KMS-11 (cell line): ENCODE measurements at regions not wholly inside any gene's neighbourhood (a gene's known extent, or its start where the extent isn't known, plus 50 kb on each side); places are given as distances from the start of the nearest gene placed in this dataset.
"Not testable (repeated sequence)": the region's sequence is repeated elsewhere in the genome, so short reads cannot be mapped to it uniquely, and the experiment has no call there.

Experiments
- H2AFZ ChIP-seq: fragments of 200-600 bp; sonication (generic); 2 replicates; pipeline ENCODE4 v1.6.1; 2016; ENCODE audit warnings: antibody characterized with exemption, mixed run types, low read depth
- H3K27ac ChIP-seq: fragments of 200-600 bp; sonication (generic); 2 replicates; pipeline ENCODE4 v1.6.1; 2016; ENCODE audit warnings: mild to moderate bottlenecking, mixed run types
- H3K27me3 ChIP-seq: fragments of 200-600 bp; sonication (generic); 2 replicates; pipeline ENCODE4 v1.6.1; 2017; ENCODE audit warnings: mild to moderate bottlenecking, low read depth, mixed run types, moderate library complexity; ENCODE audit not compliant: insufficient read depth
- H3K36me3 ChIP-seq: fragments of 200-600 bp; sonication (generic); 2 replicates; pipeline ENCODE4 v1.6.1; 2017; ENCODE audit warnings: mild to moderate bottlenecking, mixed run types; ENCODE audit not compliant: insufficient read depth
- H3K4me1 ChIP-seq: fragments of 200-600 bp; sonication (generic); 2 replicates; pipeline ENCODE4 v1.6.1; 2016; ENCODE audit warnings: mild to moderate bottlenecking, low read depth, mixed run types; ENCODE audit not compliant: poor library complexity, severe bottlenecking
- H3K4me2 ChIP-seq: fragments of 200-600 bp; sonication (generic); 2 replicates; pipeline ENCODE4 v1.7.0; 2016; ENCODE audit warnings: mild to moderate bottlenecking, mixed run types
- H3K4me3 ChIP-seq: fragments of 200-600 bp; sonication (generic); IDR thresholded peaks from 2 replicates; pipeline ENCODE4 v1.6.1; 2017; ENCODE audit warnings: low read depth, low read length, mixed read lengths; ENCODE audit not compliant: insufficient read depth
- H3K79me2 ChIP-seq: fragments of 200-600 bp; sonication (generic); 2 replicates; pipeline ENCODE4 v1.6.1; 2016; ENCODE audit warnings: low read depth, mixed run types; ENCODE audit not compliant: insufficient read depth
- H3K9ac ChIP-seq: fragments of 200-600 bp; sonication (generic); 2 replicates; pipeline ENCODE4 v1.6.1; 2016; ENCODE audit warnings: mild to moderate bottlenecking, mixed run types
- H4K20me1 ChIP-seq: fragments of 200-600 bp; sonication (generic); 2 replicates; pipeline ENCODE4 v1.6.1; 2016; ENCODE audit warnings: mild to moderate bottlenecking, mixed run types; ENCODE audit not compliant: insufficient read depth
- TF ChIP-seq, protein P1 (sequence below): fragments of 200-600 bp; sonication (generic); conservative IDR thresholded peaks from 2 replicates; pipeline ENCODE4 v1.6.1; 2017; ENCODE audit warnings: low read depth, mild to moderate bottlenecking, antibody characterized with exemption, low read length, moderate library complexity, mixed read lengths

- Histone ChIP-seq H3K27me3 (no peaks in the 10 kb centered on the region), H3K36me3 (no peaks in the 10 kb centered on the region), H4K20me1 (no peaks in the 10 kb centered on the region), H3K4me2 (no peak overlapping the region), H3K4me3 (no peak overlapping the region), H3K4me1 (peaks cover 19% of the 10 kb centered on the region), H3K79me2 (no peaks in the 10 kb centered on the region), H2AFZ (no peak overlapping the region), H3K27ac (no peak overlapping the region), H3K9ac (no peak overlapping the region)
- TF ChIP-seq, protein P1, sequence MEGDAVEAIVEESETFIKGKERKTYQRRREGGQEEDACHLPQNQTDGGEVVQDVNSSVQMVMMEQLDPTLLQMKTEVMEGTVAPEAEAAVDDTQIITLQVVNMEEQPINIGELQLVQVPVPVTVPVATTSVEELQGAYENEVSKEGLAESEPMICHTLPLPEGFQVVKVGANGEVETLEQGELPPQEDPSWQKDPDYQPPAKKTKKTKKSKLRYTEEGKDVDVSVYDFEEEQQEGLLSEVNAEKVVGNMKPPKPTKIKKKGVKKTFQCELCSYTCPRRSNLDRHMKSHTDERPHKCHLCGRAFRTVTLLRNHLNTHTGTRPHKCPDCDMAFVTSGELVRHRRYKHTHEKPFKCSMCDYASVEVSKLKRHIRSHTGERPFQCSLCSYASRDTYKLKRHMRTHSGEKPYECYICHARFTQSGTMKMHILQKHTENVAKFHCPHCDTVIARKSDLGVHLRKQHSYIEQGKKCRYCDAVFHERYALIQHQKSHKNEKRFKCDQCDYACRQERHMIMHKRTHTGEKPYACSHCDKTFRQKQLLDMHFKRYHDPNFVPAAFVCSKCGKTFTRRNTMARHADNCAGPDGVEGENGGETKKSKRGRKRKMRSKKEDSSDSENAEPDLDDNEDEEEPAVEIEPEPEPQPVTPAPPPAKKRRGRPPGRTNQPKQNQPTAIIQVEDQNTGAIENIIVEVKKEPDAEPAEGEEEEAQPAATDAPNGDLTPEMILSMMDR = no peak
Observed at GRCh38 chr5:67875601-67876000, 340.0 kb upstream of the PIK3R1 start.

DNA sequence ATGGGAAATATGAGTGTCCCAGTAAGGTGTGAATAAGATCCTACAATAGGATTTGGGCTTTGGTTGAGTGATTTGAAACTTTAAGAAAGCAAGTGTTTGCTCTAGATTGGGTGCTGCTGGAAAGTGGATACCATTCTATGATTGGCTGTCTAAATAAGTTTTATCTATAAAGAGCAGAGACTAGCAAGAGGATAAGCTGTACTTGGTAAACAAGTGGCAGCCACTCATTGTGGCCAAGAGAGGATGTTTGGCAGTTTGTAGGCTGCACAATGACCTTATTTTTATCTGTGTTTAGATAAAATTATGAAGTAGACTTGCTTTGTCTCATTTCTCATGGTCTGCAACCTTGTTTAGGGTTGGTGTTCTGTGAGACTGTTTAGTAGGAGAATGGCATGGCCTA, 341.6 kb upstream of the PIK3R1 start:
- Histone ChIP-seq H2AFZ (no peak overlapping the region), H3K9ac (no peak overlapping the region), H3K27ac (no peak overlapping the region), H3K4me3 (no peak overlapping the region), H3K79me2 (no peaks in the 10 kb centered on the region), H3K4me2 (no peak overlapping the region), H3K4me1 (peaks cover 2% of the 10 kb centered on the region), H4K20me1 (no peaks in the 10 kb centered on the region), H3K36me3 (no peaks in the 10 kb centered on the region), H3K27me3 (no peaks in the 10 kb centered on the region)
- TF ChIP-seq, protein P1 = no peak

GRCh38 chr5:67870662-67871061, 344.9 kb upstream of the PIK3R1 start:
- no peak overlapping the region for H3K9ac ChIP-seq

GRCh38 chr5:67864335-67864734, 351.2 kb upstream of the PIK3R1 start:
- H3K4me3 ChIP-seq, H3K79me2 ChIP-seq, H3K27me3 ChIP-seq, H3K4me2 ChIP-seq, H3K9ac ChIP-seq, H4K20me1 ChIP-seq, H3K36me3 ChIP-seq, H3K27ac ChIP-seq, H3K4me1 ChIP-seq, H2AFZ ChIP-seq: not testable (repeated sequence)

More at GRCh38 chr5:67870662-67871061, 344.9 kb upstream of the PIK3R1 start:
- H2AFZ ChIP-seq = no peak overlapping the region
- no peaks in the 10 kb centered on the region for H3K27me3 ChIP-seq
- no peak overlapping the region for H3K4me2 ChIP-seq
- no peak overlapping the region for H3K27ac ChIP-seq
- TF ChIP-seq, protein P1 = no peak
- H3K36me3 ChIP-seq = no peaks in the 10 kb centered on the region
- no peaks in the 10 kb centered on the region for H3K4me1 ChIP-seq
- H3K79me2 ChIP-seq = no peaks in the 10 kb centered on the region
- H3K4me3 ChIP-seq = no peak overlapping the region
- H4K20me1 ChIP-seq = no peaks in the 10 kb centered on the region

DNA sequence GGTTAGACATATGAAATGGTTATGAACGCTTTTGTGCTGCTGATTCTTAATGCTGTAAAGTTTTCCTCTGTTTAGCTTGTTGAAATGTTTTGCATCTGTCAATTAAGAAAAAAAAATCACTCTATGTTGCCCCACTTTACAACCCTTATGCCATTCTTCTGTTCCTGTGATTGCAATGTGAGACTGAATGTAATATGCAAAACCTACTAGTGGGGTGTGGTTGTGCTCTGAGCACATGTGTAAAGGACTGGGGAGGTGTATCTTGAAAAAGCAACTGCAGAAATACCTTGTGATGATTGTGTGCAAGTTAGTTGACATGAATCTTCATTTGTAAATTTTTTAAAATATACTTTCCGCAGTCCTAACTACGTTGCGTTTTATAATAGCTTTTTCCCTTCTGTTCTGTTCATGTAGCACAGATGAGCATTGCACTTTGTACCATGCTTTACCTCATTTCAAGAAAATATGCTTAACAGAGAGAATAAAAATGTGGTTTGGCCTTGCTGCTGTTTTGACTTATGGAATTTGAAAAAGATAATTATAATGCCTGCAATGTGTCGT, 357.0 kb upstream of the PIK3R1 start:
- no peak overlapping the region for H3K4me3 ChIP-seq
- H3K9ac ChIP-seq = no peak overlapping the region
- TF ChIP-seq, protein P1 = no peak
- H3K27me3 ChIP-seq = no peaks in the 10 kb centered on the region
- no peak overlapping the region for H3K4me2 ChIP-seq
- H3K36me3 ChIP-seq = no peaks in the 10 kb centered on the region
- H2AFZ ChIP-seq = no peak overlapping the region
- H3K4me1 ChIP-seq = no peaks in the 10 kb centered on the region
- H4K20me1 ChIP-seq = no peaks in the 10 kb centered on the region
- no peak overlapping the region for H3K27ac ChIP-seq
- H3K79me2 ChIP-seq = no peaks in the 10 kb centered on the region
